GM18519 (cell line): ENCODE measurements at regions not wholly inside any gene's neighbourhood (a gene's known extent, or its start where the extent isn't known, plus 50 kb on each side); places are given as distances from the start of the nearest gene placed in this dataset.
"Not testable (repeated sequence)": the region's sequence is repeated elsewhere in the genome, so short reads cannot be mapped to it uniquely, and the experiment has no call there.

Source experiments
- ATAC-seq: cut with Tn5 transposase; IDR thresholded peaks from one replicate; pipeline ENCODE4 v1.9.1; 2021; ENCODE audit warnings: mild to moderate bottlenecking, moderate library complexity; ENCODE audit not compliant: unreplicated experiment, low FRiP score

DNA sequence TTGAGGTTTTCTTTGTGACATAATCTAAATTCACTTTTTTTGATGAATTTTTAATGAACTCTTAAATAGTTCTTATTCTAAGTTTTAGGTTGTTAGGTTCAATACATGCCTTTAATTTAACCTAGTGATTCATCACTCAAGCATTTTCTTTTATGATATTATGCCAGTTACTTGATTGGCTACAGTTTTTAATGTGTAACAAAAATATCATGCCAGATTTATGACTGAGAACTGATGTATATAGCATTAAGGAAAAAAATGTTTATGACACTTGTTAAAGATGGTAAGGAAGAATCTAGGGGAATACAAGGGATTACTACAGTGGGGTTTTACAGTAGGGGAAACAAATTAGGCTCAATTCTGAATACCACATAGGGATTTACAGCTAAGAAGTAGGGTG, 103.1 kb downstream of the VGLL3 start:
- no peak for ATAC-seq

GRCh38 chr3:86880066-86880465, 110.9 kb downstream of the VGLL3 start:
- ATAC-seq, result no peak

- not testable (repeated sequence) for ATAC-seq
These were observed 114.3 kb downstream of the VGLL3 start for GRCh38 chr3:86876504-86877181.

- ATAC-seq, result not testable (repeated sequence)
These were observed 116.2 kb downstream of the VGLL3 start for GRCh38 chr3:86874790-86875189.

DNA sequence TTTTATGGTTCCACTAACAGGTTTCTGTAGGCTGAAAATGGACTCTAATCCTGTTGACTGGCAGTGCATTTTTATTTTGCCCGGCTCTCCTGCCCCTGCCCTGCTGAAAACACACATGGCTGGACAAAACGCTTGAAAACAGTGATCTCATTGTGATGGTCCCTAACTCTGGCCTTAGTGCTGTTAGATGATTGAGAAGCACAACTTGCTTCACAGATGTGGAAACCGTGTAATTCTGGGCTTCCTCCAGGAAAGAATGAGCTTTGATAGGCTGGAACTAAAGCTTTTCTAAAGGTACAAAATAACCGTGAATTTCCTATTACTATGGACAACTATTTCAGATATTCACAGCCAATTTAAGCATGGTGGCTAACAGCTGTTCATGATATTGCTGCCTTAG, 121.4 kb downstream of the VGLL3 start:
- ATAC-seq, result no peak

DNA sequence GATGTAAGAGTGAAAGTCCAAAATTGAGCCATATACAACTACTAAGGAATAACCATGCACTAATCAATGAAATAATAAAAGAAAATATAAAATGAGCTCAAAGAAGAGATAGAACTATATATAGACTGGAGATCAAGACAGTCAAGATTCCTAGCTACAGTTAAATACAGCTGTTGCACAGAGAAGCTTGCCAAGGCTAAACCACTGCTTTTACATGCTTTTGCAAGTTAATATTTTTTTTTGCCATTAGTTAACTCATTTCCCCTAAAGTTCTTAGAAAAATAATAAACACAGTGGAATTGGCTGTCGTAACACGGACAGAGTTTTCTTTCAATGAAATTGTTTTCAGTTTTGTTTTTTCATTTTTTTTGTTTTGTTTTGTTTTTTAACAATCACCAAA, 123.0 kb downstream of the VGLL3 start:
- ATAC-seq, result no peak

DNA sequence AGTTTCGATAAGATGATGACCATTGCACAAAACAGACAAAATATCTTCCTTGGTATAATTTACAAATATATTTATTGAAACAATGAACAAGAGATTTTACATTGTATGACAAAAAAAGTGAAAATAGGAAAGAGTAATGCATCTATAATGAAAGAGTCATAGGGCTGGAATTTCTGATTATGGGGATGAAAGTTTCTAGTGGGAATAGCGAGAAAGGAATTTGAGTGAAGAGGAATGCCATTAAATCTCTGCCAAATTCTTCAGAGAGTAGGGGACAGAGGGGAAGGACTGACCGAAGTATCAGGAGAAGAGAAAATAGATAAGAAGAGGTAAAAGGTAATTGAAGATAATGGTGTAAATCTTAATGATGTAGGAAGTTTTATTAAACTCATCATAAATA, 125.4 kb downstream of the VGLL3 start:
- no peak for ATAC-seq

GRCh38 chr3:86856711-86857110, 134.2 kb downstream of the VGLL3 start:
- ATAC-seq, result no peak

DNA sequence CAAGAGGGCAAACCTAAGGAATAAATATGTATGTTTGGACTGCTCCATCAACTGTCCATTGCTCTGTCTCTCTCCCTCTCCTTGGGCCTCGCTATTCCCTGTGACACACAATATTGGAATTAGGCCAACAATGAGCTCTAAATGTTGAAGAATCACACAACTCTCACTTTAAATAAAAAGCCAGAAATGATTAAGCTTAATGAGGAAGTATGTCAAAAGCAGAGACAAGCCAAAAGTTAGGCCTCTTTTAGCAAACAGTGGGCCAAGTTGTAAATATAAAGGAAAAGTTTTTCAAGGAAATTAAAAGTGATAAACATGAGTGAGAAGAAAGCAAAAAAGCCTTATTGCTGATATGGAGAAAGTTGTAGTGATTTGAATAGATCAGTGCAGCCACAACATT, 141.0 kb downstream of the VGLL3 start:
- ATAC-seq, result no peak

DNA sequence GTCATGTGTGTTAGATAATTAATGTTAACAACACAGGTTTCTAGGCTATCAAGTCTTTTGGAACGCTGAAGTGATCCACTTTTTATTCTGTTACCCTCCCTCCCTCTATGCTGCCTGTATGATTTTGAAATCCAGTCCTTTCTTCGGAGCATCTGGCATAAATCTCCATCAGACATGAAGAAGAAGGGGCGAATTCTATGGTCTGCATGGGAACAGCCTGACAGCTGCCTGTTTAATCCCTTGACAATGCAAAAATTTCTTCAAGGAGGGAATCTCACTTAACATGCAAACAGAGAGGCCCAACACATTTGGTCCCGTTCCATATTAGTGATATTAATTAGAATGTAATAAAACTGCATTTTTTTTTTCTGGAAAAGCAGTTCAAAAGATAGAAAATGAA, 145.2 kb downstream of the VGLL3 start:
- ATAC-seq, result no peak

DNA sequence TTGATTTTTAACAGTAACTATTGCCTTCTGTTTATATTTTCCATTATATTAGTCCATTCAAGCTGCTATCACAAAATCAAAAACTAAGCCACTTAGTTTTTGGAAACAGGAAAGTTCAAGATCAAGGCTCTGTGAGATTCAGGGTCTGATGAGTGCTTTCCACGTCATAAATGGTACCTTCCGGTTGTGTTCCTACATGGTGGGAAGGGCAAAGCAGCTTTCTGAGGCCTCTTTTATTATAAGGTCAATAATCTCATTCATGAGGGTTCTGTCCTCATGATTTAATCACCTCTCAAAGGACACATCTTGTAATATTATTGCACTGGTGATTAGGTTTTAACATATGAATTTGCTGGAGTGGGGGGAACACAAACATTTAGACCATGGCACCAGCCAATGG, 152.0 kb downstream of the VGLL3 start:
- no peak for ATAC-seq

GRCh38 chr3:86837871-86838270, 153.1 kb downstream of the VGLL3 start:
- ATAC-seq, result no peak

DNA sequence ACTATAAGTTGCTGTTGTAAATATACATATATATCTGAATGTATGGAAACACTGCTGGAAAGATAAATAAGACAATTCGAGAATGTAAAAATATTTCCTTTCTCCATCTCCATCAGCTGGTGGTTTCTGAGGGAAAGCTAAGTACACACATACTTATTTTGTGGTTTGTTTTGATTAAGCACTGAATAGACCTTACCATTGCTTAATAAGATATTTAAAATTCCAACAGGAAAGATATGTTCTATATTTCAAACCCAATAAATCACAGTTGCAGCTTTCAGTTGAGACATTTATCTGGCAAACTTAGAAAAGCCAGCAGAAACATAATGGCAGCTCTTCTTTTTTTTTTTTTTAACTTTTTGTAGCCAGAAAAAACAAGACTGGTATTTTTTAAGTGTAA, 160.4 kb downstream of the VGLL3 start:
- ATAC-seq, result no peak

DNA sequence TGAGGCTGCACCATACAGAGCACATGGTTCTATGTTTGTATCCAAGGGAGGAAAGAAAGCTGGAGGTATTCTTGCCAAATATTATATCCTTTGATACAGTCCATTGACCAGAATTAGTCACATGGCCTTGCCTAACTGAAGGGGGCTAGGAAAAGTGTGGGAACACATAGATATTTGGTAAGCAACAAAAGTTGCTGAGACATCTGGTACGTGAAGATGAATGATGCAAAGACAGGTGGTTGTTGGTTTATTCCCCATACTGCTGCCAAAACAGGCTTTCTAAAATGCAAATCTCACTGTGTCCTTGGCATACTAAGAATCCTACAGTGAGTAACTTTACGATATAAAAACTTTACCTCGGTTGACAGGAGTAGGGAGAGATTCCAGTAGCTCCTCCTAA, 162.2 kb downstream of the VGLL3 start:
- ATAC-seq, result no peak

DNA sequence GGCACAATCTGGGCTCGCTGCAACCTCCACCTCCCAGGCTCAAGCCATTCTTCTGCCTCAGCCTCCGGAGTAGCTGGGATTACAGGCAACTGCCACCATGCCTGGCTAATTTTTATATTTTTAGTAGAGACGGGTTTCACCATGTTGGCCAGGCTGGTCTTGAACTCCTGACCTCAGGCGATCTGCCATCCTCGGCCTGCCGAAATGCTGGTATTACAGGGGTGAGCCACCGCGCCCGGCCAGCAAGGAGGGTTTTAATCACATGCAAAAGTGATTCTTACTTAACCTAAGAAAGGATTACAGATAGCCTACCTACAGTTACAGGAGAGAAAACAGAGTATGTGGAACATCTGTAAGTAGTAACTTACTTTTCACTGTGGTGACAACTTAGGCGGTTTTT, 163.4 kb downstream of the VGLL3 start:
- not testable (repeated sequence) for ATAC-seq

DNA sequence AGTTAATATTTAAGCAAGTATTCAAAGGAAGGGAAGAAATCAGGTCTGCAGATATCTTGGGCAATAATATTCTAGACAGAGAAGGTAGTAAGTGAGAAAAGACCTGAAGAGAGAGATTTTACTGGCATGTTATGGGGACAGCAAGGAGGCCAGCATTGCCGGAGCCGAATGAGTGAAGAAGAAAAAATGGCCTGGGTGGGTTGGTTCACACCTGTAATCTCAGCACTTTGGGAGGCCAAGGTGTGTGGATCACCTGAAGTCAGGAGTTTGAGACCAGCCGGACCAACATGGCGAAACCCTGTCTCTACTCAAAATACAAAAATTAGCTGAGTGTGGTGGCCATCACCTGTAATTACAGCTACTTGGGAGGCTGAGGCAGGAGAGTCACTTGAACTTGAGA, 164.7 kb downstream of the VGLL3 start:
- ATAC-seq, result no peak

GRCh38 chr3:86815880-86816279, 175.1 kb downstream of the VGLL3 start:
- ATAC-seq, result no peak

DNA sequence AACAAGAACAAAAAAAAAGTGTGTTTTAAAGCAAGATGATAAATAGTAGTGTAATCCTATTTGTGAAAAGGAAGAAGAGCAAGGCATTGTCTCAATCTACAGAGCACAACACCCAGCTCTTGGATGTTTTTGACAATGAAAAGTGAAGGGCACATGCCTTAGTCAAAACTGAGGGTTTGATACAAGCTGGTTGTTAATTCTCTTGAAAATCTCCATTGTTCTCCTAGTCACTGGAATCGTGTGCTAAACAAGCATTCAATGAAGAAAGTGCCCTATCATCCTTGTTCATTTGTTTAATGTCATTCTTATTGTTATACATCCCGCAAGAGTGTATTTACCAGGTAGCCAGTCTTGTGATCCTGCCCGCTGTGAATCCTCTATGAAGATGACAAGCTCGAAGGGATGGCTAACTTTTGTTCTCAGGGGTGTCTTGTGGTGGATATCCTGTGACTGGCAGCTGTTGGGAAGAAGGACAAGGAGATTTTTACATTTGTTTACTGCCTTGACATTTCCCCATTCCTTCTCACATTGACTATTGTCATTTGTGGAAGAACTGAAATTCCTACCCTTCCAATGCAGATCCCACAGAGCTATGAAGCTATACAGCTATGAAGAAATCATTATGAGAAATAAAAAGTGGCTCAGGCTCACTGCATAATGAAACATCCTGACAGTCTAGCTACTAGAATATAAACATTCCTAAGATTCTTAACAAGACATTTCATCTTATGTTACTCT, 175.9 kb downstream of the VGLL3 start:
- ATAC-seq, result no peak

DNA sequence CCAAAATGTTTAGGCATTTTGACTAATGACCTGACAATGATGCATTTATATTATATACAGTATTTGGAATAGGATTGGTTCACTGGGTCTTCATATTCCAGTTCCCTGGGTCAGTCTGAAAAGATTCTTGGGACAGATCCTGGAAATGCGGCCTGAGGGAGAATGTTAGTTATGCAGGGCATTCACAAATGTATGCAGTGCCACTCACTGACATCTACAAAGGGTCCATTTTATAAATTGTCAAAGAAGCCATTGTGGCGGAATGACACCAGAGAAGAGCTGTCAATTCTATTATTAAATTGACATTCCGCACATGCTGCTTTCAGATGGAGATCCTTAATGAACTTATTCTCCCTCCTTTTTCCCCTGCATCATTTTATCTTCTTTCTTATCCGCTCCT, 176.6 kb downstream of the VGLL3 start:
- no peak for ATAC-seq

- ATAC-seq, result no peak
These were observed 189.0 kb downstream of the VGLL3 start for GRCh38 chr3:86801921-86802320.

- ATAC-seq, result no peak
These were observed 189.9 kb downstream of the VGLL3 start for GRCh38 chr3:86801066-86801465.

DNA sequence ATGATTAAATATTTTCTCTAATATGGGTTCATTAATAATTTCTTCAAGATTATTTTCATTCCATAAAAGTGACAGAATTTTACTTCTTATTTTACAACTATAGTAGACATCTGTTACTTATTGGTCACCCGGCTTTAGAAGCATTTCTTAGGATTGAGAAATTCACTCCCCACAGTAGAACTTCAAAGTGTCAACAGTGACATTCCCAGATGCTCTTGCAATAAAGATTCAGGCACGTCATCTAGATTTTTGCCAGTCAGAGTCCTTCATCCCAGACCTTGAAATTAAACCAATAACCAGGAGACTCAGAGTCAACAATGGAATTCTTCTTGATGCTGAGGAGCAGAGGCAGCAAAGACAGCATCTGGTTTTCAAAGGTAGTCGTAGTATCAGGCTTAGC, 190.8 kb downstream of the VGLL3 start:
- ATAC-seq, result no peak
